ENCODE measurements at regions not wholly inside any gene's neighbourhood (a gene's known extent, or its start where the extent isn't known, plus 50 kb on each side); places are given as distances from the start of the nearest gene placed in this dataset.

- DNase-seq (ENCODE audit: low read depth) = no peak
Measured at GRCh38 chr12:14279845-14280244, 85.6 kb upstream of the ATF7IP start.

- no peak for DNase-seq (ENCODE audit: low read depth)
Measured at GRCh38 chr12:14280921-14281320, 84.6 kb upstream of the ATF7IP start.

GRCh38 chr12:14281539-14281938 lies 83.9 kb upstream of the ATF7IP start:
- no peak for DNase-seq (ENCODE audit: low read depth)

- no peak for DNase-seq (ENCODE audit: low read depth)
Measured at GRCh38 chr12:14283489-14284144, 81.9 kb upstream of the ATF7IP start.

- DNase-seq (ENCODE audit: low read depth) = no peak
Measured at GRCh38 chr12:14284184-14284722, 81.2 kb upstream of the ATF7IP start.

- no peak for DNase-seq (ENCODE audit: low read depth)
Measured at GRCh38 chr12:14289601-14290000, 75.9 kb upstream of the ATF7IP start.

GRCh38 chr12:14290951-14291350 lies 74.5 kb upstream of the ATF7IP start:
- DNase-seq (ENCODE audit: low read depth) = no peak

- no peak for DNase-seq (ENCODE audit: low read depth)
Measured at GRCh38 chr12:14303661-14304155, 61.8 kb upstream of the ATF7IP start.

- DNase-seq (ENCODE audit: low read depth) = no peak
Measured at GRCh38 chr12:14307004-14307403, 58.5 kb upstream of the ATF7IP start.

GRCh38 chr12:14308516-14308915 lies 57.0 kb upstream of the ATF7IP start:
- no peak for DNase-seq (ENCODE audit: low read depth)

- DNase-seq (ENCODE audit: low read depth) = no peak
Measured at GRCh38 chr12:14310866-14311265, 54.6 kb upstream of the ATF7IP start.

- no peak for DNase-seq (ENCODE audit: low read depth)
Measured at GRCh38 chr12:14313379-14314138, 51.9 kb upstream of the ATF7IP start.

- no peak for DNase-seq (ENCODE audit: low read depth)
Measured at GRCh38 chr12:14314801-14315200, 50.7 kb upstream of the ATF7IP start.

GRCh38 chr12:14315501-14315900 lies 50.0 kb upstream of the ATF7IP start:
- DNase-seq (ENCODE audit: low read depth) = no peak
